ENCODE measurements at regions not wholly inside any gene's neighbourhood (a gene's known extent, or its start where the extent isn't known, plus 50 kb on each side); places are given as distances from the start of the nearest gene placed in this dataset.

GRCh38 chr3:95442766-95443165, 1371.6 kb upstream of the EPHA6 start:
- TF ChIP-seq MXI1 (IDR thresholded peaks at IDR 0.05; ENCODE audit: low read depth, low read length) (no peak), EHMT2 (IDR thresholded peaks at IDR 0.05) (no peak)

Data from K562 (cell line).